ENCODE measurements at regions not wholly inside any gene's neighbourhood (a gene's known extent, or its start where the extent isn't known, plus 50 kb on each side); places are given as distances from the start of the nearest gene placed in this dataset.

- no peak for DNase-seq
Observed at GRCh38 chr18:26741048-26741447, 124.5 kb downstream of the AQP4 start.

DNA sequence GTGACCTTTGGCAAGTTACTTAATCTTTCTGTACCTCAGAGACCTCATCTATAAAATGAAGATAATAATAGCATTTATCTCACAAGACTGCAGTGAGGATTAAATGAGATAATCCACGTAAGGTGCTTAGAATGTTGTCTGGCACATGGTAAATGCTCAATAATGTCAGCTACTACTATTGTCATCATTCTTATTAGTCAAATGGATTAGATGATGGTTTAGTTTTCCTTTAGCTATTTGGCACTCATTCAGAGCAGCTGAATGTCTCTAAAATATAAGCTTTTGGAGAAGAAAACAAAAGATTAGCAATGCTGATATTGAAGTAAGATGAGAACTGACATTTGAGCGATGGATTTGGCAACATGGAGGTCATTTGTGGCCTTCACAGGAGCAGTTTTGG, 125.1 kb downstream of the AQP4 start:
- DNase-seq, result no peak

GRCh38 chr18:26738706-26739105, 126.8 kb downstream of the AQP4 start:
- DNase-seq, result no peak

DNA sequence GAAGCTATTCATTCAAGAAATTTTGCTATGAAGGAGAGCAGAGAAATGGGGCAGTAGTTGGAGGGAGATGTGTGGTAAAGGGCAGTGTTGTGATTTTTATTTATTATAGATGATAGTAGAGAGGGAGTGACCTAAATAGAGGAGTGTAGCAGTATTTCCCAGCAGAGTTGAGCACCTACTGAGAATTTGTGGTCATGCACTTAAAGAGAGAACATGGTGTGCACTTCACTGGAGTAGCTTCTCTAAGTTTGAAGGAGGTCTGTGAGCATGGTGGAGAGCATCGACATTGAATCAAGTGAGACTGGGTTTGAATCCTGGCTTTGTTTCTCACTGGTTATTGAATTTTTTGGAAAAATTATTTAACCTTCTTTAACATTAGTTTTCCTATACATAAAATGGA, 129.2 kb downstream of the AQP4 start:
- DNase-seq, result no peak

DNA sequence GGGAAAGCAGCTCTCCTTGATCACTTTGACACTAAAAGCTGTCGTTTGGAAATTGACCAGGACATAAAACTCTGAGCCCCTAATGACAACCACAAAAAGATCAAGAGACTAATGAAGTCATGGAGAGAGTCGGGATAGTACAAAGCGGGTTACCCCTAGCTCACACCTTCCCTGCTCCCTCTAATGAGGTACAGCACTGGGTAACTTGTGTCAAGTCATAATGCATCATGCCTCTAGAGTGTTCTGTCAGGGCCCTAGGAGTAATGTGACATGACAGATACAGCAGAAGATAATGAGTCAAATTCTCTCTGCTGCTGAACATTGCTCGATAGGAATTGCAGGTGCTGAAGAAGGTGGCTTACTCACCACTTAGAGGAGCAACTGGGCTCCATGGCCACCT, 130.7 kb downstream of the AQP4 start:
- no peak for DNase-seq

GRCh38 chr18:26729449-26729848, 136.1 kb downstream of the AQP4 start:
- no peak for DNase-seq

DNA sequence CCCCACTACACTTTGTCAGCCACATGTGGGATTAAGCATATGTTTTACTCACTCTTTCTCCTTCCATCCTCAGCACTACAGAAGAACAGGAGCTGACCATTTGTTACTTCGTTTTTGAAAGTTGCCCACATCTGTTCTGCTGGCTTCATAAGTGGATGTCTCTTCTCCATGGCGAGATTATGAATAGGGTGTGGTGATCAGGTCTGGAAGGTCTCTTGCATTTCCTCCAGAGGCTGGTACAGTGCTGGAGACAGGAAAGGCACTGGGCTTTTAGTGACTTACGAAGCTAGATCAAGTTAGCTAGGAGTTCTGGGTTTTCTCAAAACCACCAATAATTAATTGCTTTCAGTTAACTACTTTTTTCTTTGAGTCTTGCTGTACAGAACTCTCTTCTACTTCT, 136.5 kb downstream of the AQP4 start:
- no peak for DNase-seq

DNA sequence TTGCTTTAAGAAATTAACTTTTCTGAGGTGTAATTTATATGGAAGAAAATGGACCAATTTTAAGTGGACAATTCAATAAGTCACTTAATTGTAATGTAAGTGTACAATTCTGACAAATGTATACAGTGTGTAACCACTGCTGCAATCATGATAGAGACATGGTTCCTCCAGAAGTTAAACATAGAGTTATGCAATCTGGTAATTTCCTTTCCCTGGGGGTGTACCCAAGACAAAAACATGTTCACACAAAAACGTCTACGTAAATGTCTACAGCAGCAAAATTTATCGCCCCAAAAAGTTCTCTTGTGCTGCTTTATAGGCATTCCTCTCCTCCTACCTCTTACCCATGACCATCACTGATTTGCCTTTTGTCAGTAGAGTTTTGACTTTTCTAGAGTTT, 141.5 kb downstream of the AQP4 start:
- DNase-seq, result no peak

GRCh38 chr18:26722565-26722931, 143.0 kb downstream of the AQP4 start:
- DNase-seq, result no peak

DNA sequence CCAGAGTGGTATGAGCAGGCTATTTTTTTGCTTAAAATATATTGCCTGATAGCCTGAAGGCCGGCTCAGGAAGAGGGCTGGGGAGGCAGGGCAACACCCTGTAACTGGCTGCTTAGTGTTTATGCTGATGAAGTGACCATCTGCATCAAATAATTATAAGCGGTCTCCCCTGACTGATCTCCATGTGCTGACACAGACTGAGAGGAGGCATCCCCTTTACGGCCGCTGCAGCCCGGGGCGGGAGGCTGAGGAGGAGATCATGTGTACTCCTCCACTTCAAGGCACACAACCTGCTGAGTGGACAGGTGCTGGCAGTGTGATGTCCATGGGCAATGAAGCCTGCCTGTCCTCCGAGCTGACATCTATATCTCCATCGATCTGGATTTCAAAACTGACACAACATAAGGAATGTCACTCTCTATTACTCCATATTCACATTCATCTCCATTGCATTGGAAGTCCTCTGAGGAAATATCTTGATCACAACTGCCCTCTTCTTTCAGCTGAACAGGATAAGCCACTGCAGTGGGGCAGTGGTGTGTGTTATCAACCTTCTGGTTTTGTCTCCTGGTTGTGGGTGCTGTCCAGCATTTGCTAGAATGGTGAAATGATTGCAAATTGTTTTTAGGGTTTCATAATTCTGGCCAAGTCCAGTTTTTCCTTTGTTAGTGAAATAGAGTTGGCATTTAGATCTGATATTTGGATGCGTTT, 143.5 kb downstream of the AQP4 start:
- no peak for DNase-seq

DNA sequence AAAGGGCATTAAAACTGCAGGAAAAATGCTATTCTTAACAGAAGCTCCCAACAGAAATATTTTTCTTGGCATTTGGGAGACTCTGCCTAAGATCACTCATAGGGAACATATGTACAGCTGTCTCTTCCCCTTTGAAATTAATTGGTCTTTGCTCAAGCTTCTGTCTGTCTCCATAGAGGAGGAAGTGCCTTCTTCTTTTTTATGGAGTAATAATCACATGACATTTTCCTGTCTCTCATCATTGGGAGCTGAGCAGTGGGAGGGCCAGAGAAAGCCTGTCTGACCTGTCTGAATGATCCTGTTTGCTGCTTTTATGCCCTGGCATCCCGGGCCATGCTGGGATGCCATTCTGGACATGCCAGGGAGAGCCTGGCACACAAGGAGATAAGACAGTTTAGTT, 145.6 kb downstream of the AQP4 start:
- no peak for DNase-seq

DNA sequence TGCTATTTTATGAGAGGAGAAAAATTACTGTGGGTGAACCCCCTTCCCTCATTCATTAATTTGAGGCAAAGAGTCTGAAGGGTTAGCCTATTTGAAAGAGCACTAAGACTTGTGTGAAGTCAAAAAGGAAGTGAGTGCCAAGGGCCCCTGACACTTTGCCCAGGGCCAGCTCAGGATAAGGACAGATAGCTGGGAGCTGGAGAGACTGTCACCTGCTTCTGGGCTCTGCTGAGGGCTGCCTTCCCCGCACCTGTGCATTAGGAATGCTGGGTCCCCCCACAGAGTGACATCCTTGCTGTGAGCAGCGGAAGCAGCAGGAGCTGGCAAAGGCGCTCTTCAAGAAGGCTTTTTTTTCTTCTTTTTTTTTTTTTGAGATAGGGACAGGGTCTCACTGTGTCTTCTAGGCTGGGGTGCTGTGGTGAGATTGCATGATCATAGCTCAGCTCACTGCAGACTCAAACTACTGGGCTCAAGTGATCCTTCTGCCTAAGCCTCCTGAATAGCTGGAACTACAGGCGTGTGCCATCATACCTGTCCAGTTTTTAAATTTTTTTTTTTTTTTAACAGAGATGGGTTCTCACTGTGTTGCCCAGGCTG, 148.3 kb downstream of the AQP4 start:
- no peak for DNase-seq

DNA sequence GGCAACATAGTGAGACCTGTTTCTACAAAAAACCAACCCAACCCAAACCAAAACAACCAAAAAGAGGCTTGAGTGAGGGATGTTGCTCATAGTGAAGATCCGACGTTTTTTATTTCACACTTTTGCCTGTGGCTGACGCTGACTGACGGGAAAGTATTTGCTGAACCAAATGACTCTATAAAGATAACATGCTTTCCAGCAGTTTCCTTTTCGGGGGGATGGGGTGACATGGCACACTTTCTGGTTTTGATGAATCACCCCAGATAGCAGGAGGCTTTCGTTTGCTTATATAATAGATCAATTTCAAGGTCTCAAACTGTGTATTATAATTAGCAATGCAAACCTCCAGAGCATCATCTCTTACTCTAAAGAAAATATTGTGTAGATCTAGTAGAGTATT, 150.8 kb downstream of the AQP4 start:
- no peak for DNase-seq

GRCh38 chr18:26711756-26712155, 153.8 kb downstream of the AQP4 start:
- DNase-seq, result no peak

DNA sequence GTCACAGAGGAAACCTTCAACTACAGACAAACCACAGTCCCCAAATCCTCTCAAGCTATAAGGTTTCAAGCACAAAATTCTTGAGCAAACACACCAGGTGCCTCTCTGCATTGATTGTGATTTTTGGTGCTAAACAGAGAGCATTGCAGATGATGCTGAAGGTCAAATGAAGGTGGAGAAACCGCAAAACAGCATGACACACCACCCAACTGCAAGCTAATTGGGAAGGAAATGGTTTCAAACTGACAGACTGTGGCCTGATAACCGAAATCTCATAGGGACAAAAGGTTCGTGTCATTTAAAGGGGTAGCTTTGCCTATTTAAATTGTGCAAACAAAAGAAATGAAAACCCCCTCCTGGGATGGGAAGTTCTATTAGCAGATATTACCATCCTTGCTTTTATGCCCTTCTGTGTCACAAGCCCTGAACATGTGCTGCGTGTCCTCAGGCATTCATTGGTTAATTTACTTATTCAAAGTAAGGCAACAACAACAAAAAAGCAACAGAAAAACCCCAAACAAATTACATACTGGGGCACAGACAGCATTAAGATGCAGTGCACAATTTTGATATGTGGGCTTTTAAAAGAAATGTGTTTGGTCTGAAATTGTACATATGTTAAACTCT, 154.9 kb downstream of the AQP4 start:
- DNase-seq, result no peak

DNA sequence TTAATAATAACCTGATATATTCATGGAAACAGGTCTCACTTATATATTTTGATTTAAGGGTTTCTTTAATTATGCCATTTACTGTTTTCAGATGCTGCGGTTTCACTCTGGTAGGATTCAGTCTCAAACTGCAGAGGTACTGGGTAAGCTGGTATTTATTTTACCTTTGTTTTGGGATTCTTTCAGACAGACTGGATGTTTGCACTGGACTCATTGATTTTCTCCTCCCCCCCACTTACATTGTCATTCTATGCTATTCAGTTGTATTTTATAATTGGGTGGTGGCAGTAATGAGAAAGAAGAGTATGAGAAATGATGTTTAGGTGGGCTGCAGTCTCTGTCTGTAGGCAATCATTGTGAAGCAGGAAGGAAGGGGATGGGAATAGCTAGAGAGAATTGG, 155.6 kb downstream of the AQP4 start:
- DNase-seq, result no peak

DNA sequence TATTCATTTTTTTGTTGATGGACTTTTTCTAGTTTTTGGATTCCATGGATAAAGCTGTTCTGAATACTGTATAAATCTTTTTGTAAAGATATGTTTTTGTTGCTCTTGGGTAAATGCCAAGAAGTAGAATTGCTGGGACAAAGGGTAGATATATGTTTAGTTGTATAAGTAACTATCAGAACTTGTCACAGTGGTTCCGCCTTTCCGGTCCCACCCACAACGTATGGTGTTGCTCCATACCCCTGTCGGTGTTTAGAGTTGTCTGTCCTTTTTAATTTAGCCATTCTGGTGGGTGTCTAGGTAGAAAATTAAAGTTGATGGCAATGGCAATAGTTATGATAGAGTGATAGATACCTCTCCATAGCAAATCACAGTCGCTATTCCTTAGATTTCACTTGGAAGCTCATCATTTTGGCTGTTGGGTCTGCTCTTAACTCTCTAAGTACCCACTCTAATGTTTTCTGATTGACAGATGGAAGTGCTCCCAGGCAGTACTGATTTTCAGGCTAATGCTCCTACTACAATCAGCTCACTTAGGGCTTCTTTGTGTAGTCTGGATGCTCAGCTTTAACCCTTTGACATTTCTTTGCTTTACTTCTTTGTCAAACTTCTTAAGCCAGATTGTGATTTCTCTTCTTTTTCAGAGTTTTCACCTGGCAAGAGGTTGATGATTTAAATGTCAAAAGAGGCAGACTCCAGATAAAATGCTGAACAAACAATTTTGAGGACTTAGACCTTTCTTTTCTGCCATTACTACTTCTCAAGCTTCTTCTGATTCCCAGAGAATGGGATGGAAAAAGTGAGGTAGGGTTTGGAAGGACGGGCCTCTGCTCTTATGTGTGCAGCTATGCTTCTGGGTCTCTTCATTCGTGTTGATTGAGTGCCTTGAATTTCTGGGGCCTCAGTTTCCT, 156.4 kb downstream of the AQP4 start:
- DNase-seq, result no peak

- no peak for DNase-seq
Observed at GRCh38 chr18:26706911-26707351, 158.6 kb downstream of the AQP4 start.

DNA sequence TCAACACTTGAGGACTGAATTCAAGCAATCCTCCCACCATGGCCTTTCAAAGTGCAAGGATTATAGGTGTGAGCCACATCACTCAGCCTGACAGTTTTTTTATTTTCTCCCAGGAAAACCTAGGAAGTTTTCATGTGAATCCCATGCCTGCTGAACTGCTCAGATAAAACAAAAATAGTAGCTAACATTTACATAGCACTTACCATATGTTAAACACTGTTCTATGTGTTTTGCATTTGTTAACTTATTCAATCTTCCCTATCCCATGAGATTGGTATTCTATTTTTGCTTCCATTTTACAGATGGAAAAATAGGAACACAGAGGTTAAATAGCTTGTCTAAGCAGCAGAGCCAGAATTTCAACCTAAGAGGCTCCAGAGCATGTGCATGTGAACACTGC, 157.4 kb upstream of the KCTD1 start:
- DNase-seq, result no peak

DNA sequence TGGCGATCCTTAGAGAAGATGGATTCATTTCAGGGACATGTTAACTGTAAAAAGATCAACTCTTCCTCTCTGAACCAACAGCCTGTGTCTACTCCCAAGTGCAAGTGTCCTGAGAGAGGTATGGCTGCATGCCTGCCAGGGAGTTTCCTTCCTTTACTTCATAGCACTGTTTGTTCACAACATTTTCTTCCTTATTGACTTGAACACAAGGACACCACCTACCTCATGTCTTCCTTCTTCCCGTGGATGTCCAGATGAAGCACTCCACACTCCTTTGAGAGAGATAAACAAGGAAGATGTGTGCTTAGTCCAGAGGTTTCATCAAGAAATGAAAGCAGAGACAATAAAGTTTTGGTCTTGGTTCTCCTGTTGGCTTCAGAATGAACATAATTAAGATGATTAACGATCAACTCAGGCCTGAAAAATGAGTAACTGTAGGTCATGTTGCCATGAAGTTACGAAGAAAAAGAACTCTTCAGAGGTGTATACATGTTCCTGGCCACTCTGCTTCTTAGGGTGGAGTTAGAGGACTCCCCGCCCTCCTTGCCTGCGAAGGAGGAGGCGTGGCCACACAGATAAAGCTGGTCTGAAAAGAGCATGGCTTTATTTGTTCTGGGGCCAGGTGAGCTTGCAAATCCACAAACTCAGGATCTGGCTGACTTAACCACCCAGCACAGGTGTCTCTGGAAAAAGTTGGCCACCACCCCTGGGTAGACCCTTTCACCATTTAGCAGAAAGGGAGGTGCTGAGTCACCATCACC, 155.0 kb upstream of the KCTD1 start:
- no peak for DNase-seq

DNA sequence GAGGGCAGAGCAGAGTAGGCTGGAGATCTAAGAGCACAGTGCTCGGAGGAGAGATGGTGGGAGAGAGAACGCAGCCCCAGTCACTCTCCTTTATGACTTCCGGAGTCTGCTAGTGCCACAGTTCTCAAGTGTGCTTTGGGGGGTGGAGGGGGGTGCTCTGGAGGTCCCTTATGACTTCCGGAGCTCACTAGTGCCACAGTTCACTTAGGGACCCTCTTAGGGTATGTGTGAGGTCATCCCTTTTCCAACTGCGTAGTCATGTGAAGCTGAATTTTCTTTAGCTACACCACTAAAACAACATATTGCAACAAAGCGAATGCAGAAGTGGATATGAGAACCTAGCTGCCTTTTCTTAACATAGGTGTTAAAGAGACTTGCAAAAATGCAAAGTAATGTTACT, 153.7 kb upstream of the KCTD1 start:
- DNase-seq, result no peak

GRCh38 chr18:26700728-26701127, 152.4 kb upstream of the KCTD1 start:
- DNase-seq, result no peak

DNA sequence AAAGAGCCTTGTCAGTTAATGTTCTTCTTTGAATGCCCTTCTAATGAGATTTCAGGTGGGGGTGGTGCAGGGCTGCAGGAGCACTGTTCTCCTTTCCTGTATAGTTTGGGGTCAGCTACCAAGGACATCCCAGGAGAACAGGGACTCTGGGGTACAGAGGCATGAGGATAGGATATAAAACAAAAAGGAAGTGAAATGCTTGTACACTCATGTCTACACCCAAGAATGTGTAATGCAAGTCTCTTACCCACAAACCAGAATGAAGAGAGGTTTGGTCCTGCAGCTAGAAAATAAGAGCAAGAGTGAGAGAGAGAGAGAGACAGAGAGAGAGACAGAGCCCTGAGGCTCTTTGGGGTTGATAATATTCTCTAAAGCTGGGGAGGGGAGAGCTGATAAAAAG, 151.8 kb upstream of the KCTD1 start:
- no peak for DNase-seq

Measured in CD4-positive, alpha-beta T cell treated with Interferon alpha-2 for 1 hour (primary cell).